HCT116 (cell line): ENCODE measurements at regions not wholly inside any gene's neighbourhood (a gene's known extent, or its start where the extent isn't known, plus 50 kb on each side); places are given as distances from the start of the nearest gene placed in this dataset.

ENCODE experiments used
- ATAC-seq: fragments of 200-7000 bp; cut with Tn5 transposase; 2 replicates; pipeline ENCODE4 v1.9.1; 2020; ENCODE audit warnings: mild to moderate bottlenecking, moderate library complexity
- BruUV-seq: library from RNA; stranded (reverse); fragments of 400-500 nt; replicated peaks from 2 replicates; lab custom pipeline; 2021; lab: Mats Ljungman, UMichigan
- CTCF ChIA-PET: fragments of 300-600 bp; sonication (Branson Sonifier 250); formaldehyde crosslinking; loops from one replicate; lab custom pipeline; 2021; ENCODE audit warnings: antibody characterized with exemption; lab: Charles Lee
- POLR2A ChIA-PET: fragments of 300-600, 350-600 bp; sonication (Branson Sonifier 250); formaldehyde crosslinking; loops from one replicate; lab custom pipeline; 2021; ENCODE audit warnings: antibody characterized with exemption; lab: Charles Lee
- RAD21 ChIA-PET, 2 experiments: fragments of 300-600 bp; sonication (Branson Sonifier 250); formaldehyde crosslinking; loops; one replicate each; lab custom pipeline; 2023; ENCODE audit warnings: low total read pairs in 2 of 2; ENCODE audit not compliant: uncharacterized antibody in 2 of 2, unreplicated experiment in 2 of 2, low non-redundant PET in 1 of 2; lab: Charles Lee
- DNase-seq: peaks from one replicate; pipeline ENCODE4 v3.0.0-alpha.2; 2010; ENCODE audit warnings: low read depth, low spot score
- H2AFZ ChIP-seq: fragments of 200-600 bp; shearing (Covaris generic), sonication (generic); 2 replicates; pipeline ENCODE4 v1.6.1; 2017; ENCODE audit warnings: low read depth, mixed run types, mixed read lengths, antibody characterized with exemption, low read length; ENCODE audit not compliant: poor library complexity, severe bottlenecking
- H3K27ac ChIP-seq: 2 replicates; pipeline ENCODE4 v1.5.1; 2012; ENCODE audit warnings: low read depth, low read length
- H3K27me3 ChIP-seq: fragments of 200-600 bp; sonication (generic); 2 replicates; pipeline ENCODE4 v1.6.1; 2016; ENCODE audit warnings: mixed run types, low read length, mixed read lengths; ENCODE audit not compliant: insufficient read depth
- H3K36me3 ChIP-seq, 2 experiments: fragments of 200-500 bp in 1 of 2; fragments of 200-600 bp in 1 of 2; sonication (Bioruptor generic) in 1 of 2; sonication (generic) in 1 of 2; 2 replicates each; pipeline versions ENCODE4 v1.5.1 to v1.6.1; 2014 to 2016; ENCODE audit warnings: low read length in 2 of 2, inconsistent platforms in 1 of 2, mixed read lengths in 1 of 2, mixed run types in 1 of 2; ENCODE audit not compliant: insufficient read depth in 2 of 2, control insufficient read depth in 1 of 2
- H3K4me1 ChIP-seq, 2 experiments: fragments of 200-600 bp in 1 of 2; sonication (generic) in 1 of 2; 2 replicates each; pipeline versions ENCODE4 v1.5.1 to v1.6.1; 2012 to 2017; ENCODE audit warnings: low read length in 2 of 2, inconsistent platforms in 1 of 2, mild to moderate bottlenecking in 1 of 2, mixed read lengths in 1 of 2, mixed run types in 1 of 2, moderate library complexity in 1 of 2; ENCODE audit not compliant: insufficient read depth in 2 of 2, control insufficient read depth in 1 of 2
- H3K4me2 ChIP-seq: fragments of 200-600 bp; sonication (generic); 2 replicates; pipeline ENCODE4 v1.6.1; 2017; ENCODE audit warnings: mixed run types, low read length, mixed read lengths
- H3K4me3 ChIP-seq, 2 experiments: fragments of 200-600 bp in 1 of 2; sonication (generic) in 1 of 2; replicated peaks in 1 of 2; 2 replicates each; pipeline ENCODE4 v1.5.1; 2011 to 2016; ENCODE audit warnings: low read length in 2 of 2, control low read depth in 1 of 2, low read depth in 1 of 2, mild to moderate bottlenecking in 1 of 2, mixed read lengths in 1 of 2, mixed run types in 1 of 2
- H3K79me2 ChIP-seq: fragments of 200-600 bp; sonication (generic); 2 replicates; pipeline ENCODE4 v1.6.1; 2017; ENCODE audit warnings: mild to moderate bottlenecking, mixed run types, low read length, moderate library complexity, mixed read lengths; ENCODE audit not compliant: insufficient read depth
- H3K9ac ChIP-seq: fragments of 200-600 bp; sonication (generic); 2 replicates; pipeline ENCODE4 v1.6.1; 2016; ENCODE audit warnings: low read length, mixed read lengths
- H3K9me2 ChIP-seq: fragments of 200-600 bp; sonication (generic), shearing (Covaris generic); 2 replicates; pipeline ENCODE4 v1.6.1; 2017; ENCODE audit warnings: mixed run types, mild to moderate bottlenecking, moderate library complexity; ENCODE audit not compliant: insufficient read depth
- H3K9me3 ChIP-seq, 2 experiments: fragments of 200-500 bp in 1 of 2; fragments of 200-600 bp in 1 of 2; sonication (Bioruptor generic) in 1 of 2; sonication (generic) in 1 of 2; 2 replicates each; pipeline ENCODE4 v1.6.1; 2014 to 2017; ENCODE audit warnings: low read length in 2 of 2, mixed read lengths in 2 of 2, inconsistent platforms in 1 of 2, low read depth in 1 of 2, mild to moderate bottlenecking in 1 of 2, mixed run types in 1 of 2, moderate library complexity in 1 of 2; ENCODE audit not compliant: control insufficient read depth in 1 of 2, insufficient read depth in 1 of 2
- H4K20me1 ChIP-seq: fragments of 200-600 bp; sonication (generic), shearing (Covaris generic); 2 replicates; pipeline ENCODE4 v1.6.1; 2017; ENCODE audit warnings: mixed run types, mild to moderate bottlenecking, moderate library complexity; ENCODE audit not compliant: insufficient read depth
- EZH2phosphoT487 ChIP-seq: fragments of 200-600 bp; IDR thresholded peaks from 2 replicates; pipeline ENCODE4 v1.6.1; 2018; ENCODE audit warnings: antibody characterized with exemption, borderline replicate concordance
- JUND ChIP-seq: IDR thresholded peaks from 2 replicates; pipeline ENCODE4 v1.6.1; 2012
- RAD21 ChIP-seq: IDR thresholded peaks from 2 replicates; pipeline ENCODE4 v1.6.1; 2012; ENCODE audit warnings: low read depth, mild to moderate bottlenecking
- intact Hi-C: fragments of 100-400 bp; cut with micrococcal nuclease; formaldehyde crosslinking; loops from 2 replicates; pipeline ENCODE4 v1.10.0; 2022

DNA sequence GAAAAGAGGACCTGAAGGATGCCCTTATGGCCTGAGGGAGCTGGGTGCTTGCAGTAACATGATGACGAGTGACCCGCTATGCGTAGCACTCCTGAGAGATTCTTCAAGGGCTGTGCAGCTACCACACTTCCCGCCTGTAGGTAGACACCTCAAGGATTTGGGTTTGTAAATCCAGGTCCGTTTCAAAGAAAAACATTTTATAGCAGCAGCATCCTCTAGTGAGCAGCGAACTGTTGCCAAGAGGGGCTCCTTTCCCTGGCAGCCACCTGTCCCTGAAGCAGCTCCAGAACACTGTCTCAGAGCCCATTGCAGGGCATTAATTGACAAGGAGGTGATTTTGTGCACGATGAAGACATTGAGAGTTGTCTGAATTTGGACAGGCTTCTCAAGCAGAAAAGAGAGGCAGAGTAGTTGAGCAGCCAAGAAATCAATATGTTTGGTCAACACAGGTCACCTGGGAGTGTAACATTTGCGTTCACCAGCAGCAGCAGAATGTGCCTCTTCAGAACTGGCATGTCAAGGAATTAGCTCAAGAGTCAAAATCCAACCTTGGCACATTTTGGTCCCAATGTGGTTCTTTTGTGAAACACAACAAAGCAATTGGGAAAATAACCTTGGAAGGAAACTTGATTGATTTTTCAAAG, 209.8 kb upstream of the MTNR1B start:
- no peaks in the 10 kb centered on the region for H3K9me2 ChIP-seq
- no peak overlapping the region for H3K4me2 ChIP-seq
- no peak overlapping the region for H3K4me3 ChIP-seq
- TF ChIP-seq JUND, result no peak
- no peak for TF ChIP-seq RAD21
- H3K27ac ChIP-seq, result no peak overlapping the region
- H4K20me1 ChIP-seq, result no peaks in the 10 kb centered on the region
- no peak overlapping the region for H3K9ac ChIP-seq
- H3K4me1 ChIP-seq, result no peaks in the 10 kb centered on the region
- ChIA-PET RAD21 (no interaction called here), CTCF (no interaction called here), POLR2A (no interaction called here)
- ATAC-seq (no peak), DNase-seq (no peak)
- no peaks in the 10 kb centered on the region for H3K36me3 ChIP-seq
- H3K27me3 ChIP-seq, result no peaks in the 10 kb centered on the region
- H3K9me3 ChIP-seq, result no peaks in the 10 kb centered on the region
- no peak overlapping the region for H2AFZ ChIP-seq
- intact Hi-C loops, result no loop called here
- H3K79me2 ChIP-seq, result no peaks in the 10 kb centered on the region
- BruUV-seq, result no TSS peak

DNA sequence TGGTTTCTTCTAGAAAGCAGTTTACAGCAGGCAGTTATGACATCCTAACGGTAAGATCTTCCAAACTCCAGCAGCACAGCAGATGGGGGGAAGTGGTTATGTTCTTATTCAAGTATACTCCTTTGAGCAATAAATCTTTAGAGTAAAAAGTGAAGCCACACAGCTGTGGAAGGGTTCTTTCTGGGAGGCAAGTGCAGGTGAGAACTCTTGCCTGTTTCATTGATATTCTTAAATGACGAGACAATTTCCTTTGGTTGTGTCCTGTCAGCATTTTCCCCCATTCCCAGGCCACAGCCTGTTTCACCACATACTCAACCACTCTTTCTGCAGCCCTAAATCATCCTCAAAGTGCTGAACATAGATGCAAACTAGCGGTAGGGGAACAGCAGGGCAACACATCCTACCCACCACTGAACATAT, 207.3 kb upstream of the MTNR1B start:
- Histone ChIP-seq H3K9ac (no peak overlapping the region), H3K4me2 (no peak overlapping the region), H3K79me2 (no peaks in the 10 kb centered on the region), H3K9me3 (no peaks in the 10 kb centered on the region), H3K27me3 (no peaks in the 10 kb centered on the region), H3K4me3 (no peak overlapping the region), H3K9me2 (no peaks in the 10 kb centered on the region), H4K20me1 (no peaks in the 10 kb centered on the region), H3K4me1 (no peaks in the 10 kb centered on the region), H3K27ac (no peak overlapping the region), H2AFZ (no peak overlapping the region), H3K36me3 (no peaks in the 10 kb centered on the region)
- intact Hi-C loops, result no loop called here
- no peak for DNase-seq
- no peak for ATAC-seq
- BruUV-seq, result no TSS peak
- no peak for TF ChIP-seq EZH2phosphoT487
- no peak for TF ChIP-seq RAD21
- CTCF ChIA-PET, result no interaction called here
- RAD21 ChIA-PET, result no interaction called here
- POLR2A ChIA-PET, result no interaction called here
